ENCODE measurements at regions not wholly inside any gene's neighbourhood (a gene's known extent, or its start where the extent isn't known, plus 50 kb on each side); places are given as distances from the start of the nearest gene placed in this dataset.

DNA sequence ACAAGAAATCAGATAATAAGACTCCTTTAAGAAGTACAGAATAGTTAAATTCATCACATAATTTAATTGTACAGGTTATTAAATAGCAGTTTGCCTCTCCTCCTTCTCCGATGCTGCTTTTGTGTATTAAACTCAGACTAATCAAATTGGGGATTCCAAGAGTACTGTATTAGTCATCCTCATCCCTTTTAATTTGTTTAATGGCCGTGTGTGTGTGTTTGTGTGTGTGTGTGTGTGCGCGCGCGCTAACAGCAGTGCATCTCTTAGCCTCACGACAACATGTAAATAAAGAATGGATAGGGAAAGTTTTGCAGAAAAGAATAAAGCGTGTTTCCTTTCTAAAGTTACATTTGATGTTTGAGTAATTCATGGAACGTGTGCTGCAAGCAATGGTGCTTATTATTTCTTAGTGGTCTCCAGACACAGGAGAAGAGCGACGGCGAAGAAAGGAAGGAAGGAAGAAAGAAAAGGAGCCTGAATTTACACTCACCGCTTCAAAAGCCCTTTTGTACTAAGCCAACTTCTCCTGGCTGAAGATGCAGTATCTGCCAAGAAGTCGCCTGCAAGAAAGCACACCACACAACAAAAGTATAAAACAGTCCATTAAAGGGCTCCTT lies 220.3 kb downstream of the ASCL1 start:
- Histone ChIP-seq H3K27ac (ENCODE audit: low read depth in 1 of 2, low read length in 2 of 2) (no peak overlapping the region), H3K9me3 (ENCODE audit: control insufficient read depth in 1 of 2, insufficient read depth in 1 of 2, low read length in 2 of 2) (no peaks in the 10 kb centered on the region), H3K4me1 (ENCODE audit: insufficient read depth, low read length) (no peaks in the 10 kb centered on the region), H3K27me3 (ENCODE audit: control insufficient read depth in 1 of 2, insufficient read depth in 2 of 2, low read length in 2 of 2) (no peaks in the 10 kb centered on the region), H3K4me3 (ENCODE audit: low read length) (no peak overlapping the region), H3K36me3 (ENCODE audit: insufficient read depth, low read length) (no peaks in the 10 kb centered on the region)
- no peak for DNase-seq
- TF ChIP-seq, protein P1, sequence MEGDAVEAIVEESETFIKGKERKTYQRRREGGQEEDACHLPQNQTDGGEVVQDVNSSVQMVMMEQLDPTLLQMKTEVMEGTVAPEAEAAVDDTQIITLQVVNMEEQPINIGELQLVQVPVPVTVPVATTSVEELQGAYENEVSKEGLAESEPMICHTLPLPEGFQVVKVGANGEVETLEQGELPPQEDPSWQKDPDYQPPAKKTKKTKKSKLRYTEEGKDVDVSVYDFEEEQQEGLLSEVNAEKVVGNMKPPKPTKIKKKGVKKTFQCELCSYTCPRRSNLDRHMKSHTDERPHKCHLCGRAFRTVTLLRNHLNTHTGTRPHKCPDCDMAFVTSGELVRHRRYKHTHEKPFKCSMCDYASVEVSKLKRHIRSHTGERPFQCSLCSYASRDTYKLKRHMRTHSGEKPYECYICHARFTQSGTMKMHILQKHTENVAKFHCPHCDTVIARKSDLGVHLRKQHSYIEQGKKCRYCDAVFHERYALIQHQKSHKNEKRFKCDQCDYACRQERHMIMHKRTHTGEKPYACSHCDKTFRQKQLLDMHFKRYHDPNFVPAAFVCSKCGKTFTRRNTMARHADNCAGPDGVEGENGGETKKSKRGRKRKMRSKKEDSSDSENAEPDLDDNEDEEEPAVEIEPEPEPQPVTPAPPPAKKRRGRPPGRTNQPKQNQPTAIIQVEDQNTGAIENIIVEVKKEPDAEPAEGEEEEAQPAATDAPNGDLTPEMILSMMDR (IDR thresholded peaks at IDR 0.05): no peak
- Mint-ChIP-seq H3K27me3 (no peaks in the 10 kb centered on the region), H3K9me3 (no peaks in the 10 kb centered on the region), H3K4me1 (ENCODE audit: low read depth) (no peaks in the 10 kb centered on the region), H3K36me3 (ENCODE audit: low read depth) (no peaks in the 10 kb centered on the region), H3K27ac (no peak overlapping the region), H3K4me3 (no peak overlapping the region)
- POLR2A ChIA-PET: no interaction called here
- CTCF ChIA-PET: no interaction called here
- intact Hi-C loops (cut with DNase I, micrococcal nuclease): no loop called here
- no peak for ATAC-seq (ENCODE audit: poor library complexity)

DNA sequence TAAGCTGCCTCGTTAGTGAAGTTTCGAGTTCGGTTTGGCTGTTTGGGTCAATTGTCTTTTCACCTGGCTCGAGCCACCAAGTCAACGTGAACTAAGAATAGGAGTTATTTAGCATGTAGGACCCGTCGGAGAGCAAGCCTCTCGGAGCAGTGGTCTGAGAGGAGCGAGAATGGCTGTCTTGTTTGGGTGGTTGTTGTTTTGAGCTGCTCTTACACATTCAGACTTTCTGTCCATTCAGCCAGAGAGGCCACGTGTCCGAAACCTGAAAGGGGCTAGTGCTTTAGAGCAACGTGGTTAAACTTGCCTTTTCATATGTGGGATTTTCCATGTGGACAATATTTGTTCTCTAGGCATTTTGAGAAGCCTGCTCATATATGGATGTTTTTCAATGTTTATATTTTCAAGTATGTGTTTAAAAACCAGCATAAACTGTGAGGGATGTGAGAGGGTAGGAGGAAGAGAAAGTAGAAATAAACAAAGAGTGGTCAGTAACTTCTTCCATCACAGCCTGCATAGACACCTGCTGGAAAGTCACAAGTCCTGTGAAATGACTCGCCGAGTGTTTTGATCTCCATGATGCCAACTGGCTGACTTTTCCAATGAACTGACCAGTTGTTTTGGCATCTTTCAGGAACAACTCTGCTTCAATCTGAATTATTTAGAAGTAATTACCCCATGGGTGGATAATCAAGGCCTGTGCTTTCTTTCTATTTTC lies 221.0 kb downstream of the ASCL1 start:
- no peaks in the 10 kb centered on the region for H3K27me3 Mint-ChIP-seq

DNA sequence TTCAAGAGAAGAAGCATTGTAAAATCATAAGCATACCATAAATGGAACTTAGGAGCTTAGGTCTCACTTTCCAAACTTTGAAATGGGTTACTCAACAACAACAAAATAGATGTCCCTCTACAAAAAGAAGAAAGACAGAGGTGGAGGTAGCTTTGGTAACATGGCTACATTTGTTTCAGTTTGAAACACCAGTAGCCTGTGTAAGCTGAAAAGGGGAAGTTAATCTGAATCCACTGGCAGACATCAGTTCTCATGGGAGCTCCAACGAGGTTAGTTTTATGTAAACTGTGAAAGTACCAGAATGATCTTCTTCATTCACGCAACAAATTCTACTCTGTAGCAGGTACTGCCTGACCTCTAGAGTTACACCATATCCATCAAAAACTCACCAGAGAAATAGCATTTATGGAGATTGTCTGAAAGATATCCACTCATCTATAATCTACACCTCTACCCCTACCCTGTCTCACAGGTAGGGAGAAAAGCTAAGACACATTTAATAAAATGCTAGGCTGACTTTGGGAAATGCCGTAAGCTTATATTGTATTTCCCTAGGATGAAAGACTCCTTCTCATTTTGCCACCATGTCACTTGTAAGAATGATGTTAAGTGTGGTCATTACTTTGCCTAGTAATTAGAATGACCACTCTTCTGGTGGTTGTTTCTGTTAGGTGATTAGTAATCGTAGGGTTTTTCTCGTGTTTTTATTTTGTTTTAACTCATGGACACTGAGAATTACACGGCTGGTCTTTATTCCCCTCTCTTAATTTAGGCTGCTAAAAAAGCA lies 224.1 kb downstream of the ASCL1 start:
- no peak for DNase-seq

More for the DNA sequence above, 221.0 kb downstream of the ASCL1 start:
- no peak overlapping the region for H3K27ac Mint-ChIP-seq
- H3K27ac ChIP-seq (ENCODE audit: low read depth in 1 of 2, low read length in 2 of 2): no peak overlapping the region
- no peaks in the 10 kb centered on the region for H3K36me3 Mint-ChIP-seq (ENCODE audit: low read depth)
- TF ChIP-seq, protein P1 (IDR thresholded peaks at IDR 0.05): no peak
- no peaks in the 10 kb centered on the region for H3K4me1 ChIP-seq (ENCODE audit: insufficient read depth, low read length)
- DNase-seq (no peak), ATAC-seq (ENCODE audit: poor library complexity) (no peak)
- H3K27me3 ChIP-seq (ENCODE audit: control insufficient read depth in 1 of 2, insufficient read depth in 2 of 2, low read length in 2 of 2): no peaks in the 10 kb centered on the region
- no peaks in the 10 kb centered on the region for H3K4me1 Mint-ChIP-seq (ENCODE audit: low read depth)
- no peaks in the 10 kb centered on the region for H3K9me3 Mint-ChIP-seq
- no peak overlapping the region for H3K4me3 Mint-ChIP-seq
- POLR2A ChIA-PET: no interaction called here
- H3K36me3 ChIP-seq (ENCODE audit: insufficient read depth, low read length): no peaks in the 10 kb centered on the region
- intact Hi-C loops (cut with DNase I, micrococcal nuclease): no loop called here
- no peak overlapping the region for H3K4me3 ChIP-seq (ENCODE audit: low read length)
- no peaks in the 10 kb centered on the region for H3K9me3 ChIP-seq (ENCODE audit: control insufficient read depth in 1 of 2, insufficient read depth in 1 of 2, low read length in 2 of 2)
- CTCF ChIA-PET: no interaction called here

More for the DNA sequence above, 224.1 kb downstream of the ASCL1 start:
- TF ChIP-seq, protein P1 (IDR thresholded peaks at IDR 0.05): no peak
- H3K27me3 Mint-ChIP-seq: no peaks in the 10 kb centered on the region
- POLR2A ChIA-PET: no interaction called here
- H3K4me1 Mint-ChIP-seq (ENCODE audit: low read depth): no peaks in the 10 kb centered on the region
- no peak overlapping the region for H3K4me3 Mint-ChIP-seq
- CTCF ChIA-PET: no interaction called here
- H3K9me3 Mint-ChIP-seq: no peaks in the 10 kb centered on the region
- no peaks in the 10 kb centered on the region for H3K27me3 ChIP-seq (ENCODE audit: control insufficient read depth in 1 of 2, insufficient read depth in 2 of 2, low read length in 2 of 2)
- H3K27ac ChIP-seq (ENCODE audit: low read depth in 1 of 2, low read length in 2 of 2): no peak overlapping the region
- H3K9me3 ChIP-seq (ENCODE audit: control insufficient read depth in 1 of 2, insufficient read depth in 1 of 2, low read length in 2 of 2): no peaks in the 10 kb centered on the region
- no peak for ATAC-seq (ENCODE audit: poor library complexity)
- H3K36me3 Mint-ChIP-seq (ENCODE audit: low read depth): no peaks in the 10 kb centered on the region
- no peak overlapping the region for H3K27ac Mint-ChIP-seq
- intact Hi-C loops (cut with DNase I, micrococcal nuclease): no loop called here
- H3K4me1 ChIP-seq (ENCODE audit: insufficient read depth, low read length): no peaks in the 10 kb centered on the region
- no peak overlapping the region for H3K4me3 ChIP-seq (ENCODE audit: low read length)
- no peaks in the 10 kb centered on the region for H3K36me3 ChIP-seq (ENCODE audit: insufficient read depth, low read length)
